ENCODE measurements at regions not wholly inside any gene's neighbourhood (a gene's known extent, or its start where the extent isn't known, plus 50 kb on each side); places are given as distances from the start of the nearest gene placed in this dataset.

GRCh38 chrX:146754268-146754667 lies 55.3 kb upstream of the CXorf51B start:
- TF ChIP-seq CTCF (tag by site-specific recombination; IDR thresholded peaks at IDR 0.05) (no peak), BCL11A (tag by site-specific recombination; IDR thresholded peaks at IDR 0.05; ENCODE audit: low read depth) (no peak), SETDB1 (IDR thresholded peaks at IDR 0.05; ENCODE audit: insufficient read length, low read length) (no peak), WT1 (tag by site-specific recombination; IDR thresholded peaks at IDR 0.05) (no peak), HOXC10 (CRISPR knock-in tag; IDR thresholded peaks at IDR 0.05) (no peak), TCF7L2 (IDR thresholded peaks at IDR 0.05; ENCODE audit: borderline replicate concordance, low read depth, low read length) (no peak), ZNF629 (tag by site-specific recombination; IDR thresholded peaks at IDR 0.05) (no peak), ZNF121 (tag by site-specific recombination; IDR thresholded peaks at IDR 0.05) (no peak), ZBTB49 (tag by site-specific recombination; IDR thresholded peaks at IDR 0.05; ENCODE audit: low read depth) (no peak), PATZ1 (tag by site-specific recombination; IDR thresholded peaks at IDR 0.05) (no peak)
